ENCODE measurements at regions not wholly inside any gene's neighbourhood (a gene's known extent, or its start where the extent isn't known, plus 50 kb on each side); places are given as distances from the start of the nearest gene placed in this dataset.
"Not testable (repeated sequence)": the region's sequence is repeated elsewhere in the genome, so short reads cannot be mapped to it uniquely, and the experiment has no call there.

- intact Hi-C loops (cut with DNase I), result no loop called here
- DNase-seq (no peak), ATAC-seq (no peak)
These were observed 480.4 kb upstream of the ZNF608 start for GRCh38 chr5:125226825-125227224.

DNA sequence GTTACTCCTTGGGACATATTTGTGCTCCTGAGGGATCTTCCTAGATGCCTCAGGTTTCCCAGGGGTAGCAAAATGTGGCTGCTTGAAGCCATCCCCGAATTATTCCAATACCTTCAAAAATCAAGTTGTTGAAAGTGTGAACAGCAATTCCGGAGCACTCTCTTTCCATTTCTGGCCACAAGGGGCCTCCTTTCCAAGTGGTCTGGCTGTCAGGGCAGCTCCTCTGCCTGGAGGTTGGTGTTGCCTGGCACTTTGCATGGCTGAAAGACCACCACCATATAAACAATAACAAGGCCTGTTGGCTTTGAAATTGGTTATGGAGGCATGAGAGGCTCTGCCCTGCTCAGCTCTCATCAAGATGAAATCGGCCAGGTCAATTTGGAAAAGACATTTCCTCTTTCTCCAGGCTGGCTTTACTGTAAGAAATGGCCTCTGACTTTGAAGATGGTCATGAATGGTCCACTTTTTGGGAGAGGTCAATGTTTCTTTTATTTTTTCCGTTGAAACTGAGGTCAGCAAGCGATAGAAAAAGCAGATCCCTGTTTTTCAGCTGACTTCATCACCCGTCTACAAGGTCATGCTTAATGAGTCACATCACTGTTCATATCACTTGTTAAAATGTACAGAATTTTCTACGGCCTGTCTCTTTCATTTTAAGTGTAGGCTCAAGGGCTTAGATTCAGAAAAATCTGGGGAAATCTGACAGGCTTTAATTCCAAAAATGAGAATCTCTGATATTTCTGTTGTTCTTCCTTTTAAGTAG, 481.1 kb upstream of the ZNF608 start:
- ATAC-seq (no peak), DNase-seq (no peak)
- intact Hi-C loops (cut with DNase I), result no loop called here

DNA sequence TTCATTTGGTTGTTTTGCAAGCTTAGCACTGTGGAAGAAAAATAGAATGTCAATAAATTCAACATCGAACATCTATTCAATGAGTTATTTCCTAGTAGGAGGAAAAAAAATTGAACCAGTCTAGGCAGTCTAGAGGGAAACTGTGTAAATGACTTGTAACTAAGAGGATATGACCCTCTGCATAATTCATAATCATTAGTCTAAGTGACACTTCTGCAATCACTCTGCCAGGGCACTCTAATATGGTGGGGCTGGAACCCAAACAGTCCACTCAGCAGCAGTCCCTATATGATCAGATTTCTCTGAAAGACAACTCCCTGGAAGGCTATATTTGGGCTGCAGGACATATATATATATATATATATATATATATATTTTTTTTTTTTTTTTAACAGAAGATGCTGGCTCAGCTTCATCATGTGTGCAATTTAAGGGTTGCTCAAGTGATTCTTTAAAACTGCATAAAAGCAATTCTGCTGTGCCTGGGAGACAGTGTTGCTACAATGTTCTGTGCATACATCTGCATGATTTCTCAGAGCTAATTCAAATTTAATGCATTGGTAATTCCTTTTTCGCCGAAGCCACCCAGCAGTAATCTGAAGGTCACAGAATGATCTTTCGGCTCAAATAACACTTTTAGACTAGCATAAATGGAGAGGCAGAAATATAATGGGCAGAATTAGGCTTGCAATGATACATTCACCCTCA, 482.1 kb upstream of the ZNF608 start:
- intact Hi-C loops (cut with DNase I), result no loop called here

DNA sequence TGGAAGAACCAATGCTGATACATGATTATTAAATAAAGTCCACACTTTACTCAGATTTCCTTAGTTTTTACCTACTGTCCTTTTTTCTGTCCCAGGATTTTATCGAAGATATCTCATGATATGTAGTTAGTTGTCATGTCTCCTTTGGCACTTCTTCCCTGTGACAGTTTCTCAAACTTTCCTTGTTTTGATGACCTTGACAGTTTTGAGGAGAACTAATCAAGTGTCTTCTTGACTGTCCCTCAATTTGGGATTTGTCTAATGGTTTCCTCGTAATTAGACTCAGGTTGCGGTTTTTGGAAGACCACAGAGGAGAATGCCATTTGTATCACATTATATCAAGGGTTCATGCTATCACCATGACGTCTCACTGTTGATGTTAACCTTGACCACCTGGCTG, 483.1 kb upstream of the ZNF608 start:
- ATAC-seq (no peak), DNase-seq (no peak)

More for the DNA sequence above, 482.1 kb upstream of the ZNF608 start:
- ATAC-seq (no peak), DNase-seq (no peak)

GRCh38 chr5:125232779-125233230, 486.4 kb upstream of the ZNF608 start:
- intact Hi-C loops (cut with DNase I), result no loop called here
- DNase-seq (no peak), ATAC-seq (peak; percentile 12 to 65)

More for the DNA sequence above, 483.1 kb upstream of the ZNF608 start:
- intact Hi-C loops (cut with DNase I), result no loop called here

DNA sequence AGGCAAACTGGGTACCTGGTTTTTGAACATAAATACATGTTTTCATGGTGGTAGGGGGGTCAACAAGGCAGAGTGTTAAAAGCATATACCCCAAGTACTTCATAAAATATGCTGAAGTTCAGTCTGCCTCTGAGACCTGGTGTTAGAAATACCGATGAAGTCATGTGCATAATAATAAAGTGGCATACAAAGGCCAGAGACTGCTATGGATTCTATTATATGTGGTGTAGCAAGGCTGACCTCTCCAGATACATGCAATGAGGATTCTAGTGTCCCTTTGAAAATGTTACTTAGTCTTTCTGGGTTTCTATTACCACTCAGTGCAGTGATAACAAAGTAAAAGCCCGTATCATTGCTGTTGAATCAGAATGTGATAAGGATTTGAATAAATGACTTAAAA, 487.5 kb upstream of the ZNF608 start:
- ATAC-seq (no peak), DNase-seq (no peak)
- intact Hi-C loops (cut with DNase I), result no loop called here

- intact Hi-C loops (cut with DNase I), result no loop called here
- DNase-seq (no peak), ATAC-seq (peak in 1 of 2 donors; percentile 61)
These were observed 489.6 kb upstream of the ZNF608 start for GRCh38 chr5:125236007-125236406.

GRCh38 chr5:125236981-125237380, 490.5 kb upstream of the ZNF608 start:
- ATAC-seq (no peak), DNase-seq (no peak)
- intact Hi-C loops (cut with DNase I), result no loop called here

- DNase-seq (no peak), ATAC-seq (no peak)
- intact Hi-C loops (cut with DNase I), result no loop called here
These were observed 498.1 kb upstream of the ZNF608 start for GRCh38 chr5:125244531-125244930.

DNA sequence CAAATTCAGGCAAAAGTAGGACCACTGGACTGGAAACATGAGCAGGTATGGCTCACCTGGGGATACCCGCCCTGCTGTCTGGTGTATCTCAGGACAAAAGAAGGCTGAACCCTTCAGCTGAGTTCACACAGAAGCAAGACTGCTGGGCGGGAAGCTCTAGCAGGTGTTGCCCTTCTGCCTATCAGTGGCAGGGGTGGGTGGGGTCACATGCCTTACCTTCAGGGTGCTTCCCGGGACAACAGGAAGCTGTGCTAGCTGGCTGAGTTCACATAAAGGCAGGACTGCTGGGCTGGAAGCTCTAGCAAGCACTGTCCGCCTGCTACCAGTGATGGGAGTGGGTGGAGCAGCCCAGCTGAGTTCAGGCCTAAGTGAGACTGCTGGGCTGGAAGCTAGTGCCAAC, 498.8 kb upstream of the ZNF608 start:
- intact Hi-C loops (cut with DNase I), result no loop called here
- ATAC-seq (no peak), DNase-seq (no peak)

DNA sequence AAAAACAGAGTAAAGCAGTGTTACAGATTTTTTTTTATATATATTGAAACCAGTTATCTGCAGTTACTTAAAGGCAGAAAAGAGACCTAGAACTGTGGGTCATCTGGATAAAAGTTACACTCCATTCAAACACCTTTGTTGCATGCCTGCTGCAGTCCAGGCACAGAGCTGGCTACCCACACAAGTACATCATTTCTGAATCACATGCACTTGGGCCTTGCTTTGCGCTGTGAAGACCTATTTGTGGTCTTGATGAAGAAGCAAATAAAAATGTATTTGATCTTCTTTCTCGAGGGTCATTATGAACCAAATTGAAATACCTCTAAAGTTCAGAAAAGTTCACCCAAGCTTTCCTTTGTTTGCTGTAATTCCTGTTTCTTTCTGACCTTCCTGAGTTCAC, 503.0 kb upstream of the ZNF608 start:
- ATAC-seq, result no peak
- intact Hi-C loops (cut with DNase I), result no loop called here
- no peak for DNase-seq

DNA sequence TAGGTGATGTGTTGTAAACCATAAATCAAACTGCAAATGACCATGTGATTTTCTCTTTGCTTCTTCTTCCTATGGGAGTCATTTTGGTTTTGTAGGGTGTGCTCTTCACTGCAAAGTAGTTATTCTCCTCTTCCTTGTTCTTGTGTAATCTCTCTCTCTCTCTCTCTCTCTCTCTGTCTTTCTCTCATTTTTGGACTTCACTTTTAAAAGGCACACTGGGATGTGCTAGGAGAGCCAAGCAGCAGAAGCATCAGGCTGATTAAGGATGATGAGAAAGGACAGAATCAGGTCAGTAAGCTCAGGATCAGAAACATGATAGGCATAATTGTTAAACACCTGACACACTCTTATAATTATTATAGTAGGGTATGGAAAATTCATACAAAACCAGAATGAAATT, 505.3 kb upstream of the ZNF608 start:
- intact Hi-C loops (cut with DNase I), result no loop called here
- DNase-seq (no peak), ATAC-seq (no peak)

- intact Hi-C loops (cut with DNase I); DNase-seq; ATAC-seq: not testable (repeated sequence)
These were observed 507.2 kb upstream of the ZNF608 start for GRCh38 chr5:125253634-125254033.

GRCh38 chr5:125254267-125254666, 507.8 kb upstream of the ZNF608 start:
- ATAC-seq (no peak), DNase-seq (no peak)
- intact Hi-C loops (cut with DNase I), result no loop called here

DNA sequence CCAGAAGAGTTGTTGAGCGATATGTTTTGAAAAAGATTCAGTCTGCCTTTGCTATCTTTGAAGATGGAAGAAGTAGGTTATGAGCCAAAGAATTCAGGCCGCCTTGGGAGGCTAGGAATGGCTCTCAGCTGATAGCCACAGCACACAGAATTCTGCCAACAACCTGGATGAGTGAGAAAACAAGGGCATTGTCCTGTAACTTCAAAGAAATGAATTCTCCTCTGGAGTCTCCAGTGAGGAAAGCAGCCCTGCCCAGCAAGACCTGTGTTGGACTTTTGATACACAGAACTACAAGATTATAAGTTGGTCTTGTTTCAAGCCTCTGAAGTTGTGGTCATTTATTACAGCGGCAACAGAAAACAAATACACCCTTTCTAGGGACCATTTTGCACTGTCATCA, 509.9 kb upstream of the ZNF608 start:
- DNase-seq (no peak), ATAC-seq (no peak)
- intact Hi-C loops (cut with DNase I), result no loop called here

DNA sequence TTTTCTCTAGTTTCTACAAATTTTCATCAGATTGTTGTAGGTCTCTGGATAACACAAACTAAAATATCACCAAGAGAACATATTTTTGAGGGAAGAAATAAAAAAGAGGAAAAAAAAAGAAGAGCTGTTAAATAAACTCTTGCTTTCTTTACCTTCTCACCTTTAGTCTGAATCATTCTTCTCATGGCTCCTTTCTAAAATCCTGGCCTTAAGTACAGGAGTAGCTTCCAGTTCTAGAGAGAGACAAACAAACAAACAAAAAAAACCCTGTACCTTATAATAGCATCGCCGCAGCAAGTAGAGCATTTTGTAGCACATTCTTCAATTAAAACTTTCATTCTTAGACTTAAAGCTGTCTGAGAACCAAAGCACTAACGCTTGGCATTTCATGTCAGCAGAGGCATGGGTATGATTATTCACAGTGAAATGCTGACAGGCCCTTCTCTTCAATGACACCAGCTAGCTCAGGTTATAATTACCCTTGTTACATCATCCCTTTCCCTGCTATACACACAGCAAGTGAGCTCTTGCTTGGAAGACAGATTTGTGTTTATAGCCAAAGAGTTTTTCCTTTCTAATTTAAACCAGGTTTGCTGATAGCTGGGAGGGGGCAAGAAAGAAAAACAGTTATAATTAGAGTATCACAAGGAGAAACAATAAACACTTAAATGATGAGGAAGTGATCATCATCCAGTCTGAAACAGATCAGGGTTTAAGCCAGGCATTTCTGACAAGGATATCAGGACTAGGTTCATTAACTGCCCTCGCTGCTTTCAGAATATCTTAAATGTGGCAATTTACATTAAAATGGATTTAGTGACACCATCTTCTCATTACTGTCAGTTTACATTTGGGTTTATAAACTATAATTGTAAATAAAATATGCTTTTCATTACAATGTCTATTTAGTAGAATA, 510.9 kb upstream of the ZNF608 start:
- DNase-seq (no peak), ATAC-seq (peak; percentile 91 to 95)
- intact Hi-C loops (cut with DNase I), result no loop called here

DNA sequence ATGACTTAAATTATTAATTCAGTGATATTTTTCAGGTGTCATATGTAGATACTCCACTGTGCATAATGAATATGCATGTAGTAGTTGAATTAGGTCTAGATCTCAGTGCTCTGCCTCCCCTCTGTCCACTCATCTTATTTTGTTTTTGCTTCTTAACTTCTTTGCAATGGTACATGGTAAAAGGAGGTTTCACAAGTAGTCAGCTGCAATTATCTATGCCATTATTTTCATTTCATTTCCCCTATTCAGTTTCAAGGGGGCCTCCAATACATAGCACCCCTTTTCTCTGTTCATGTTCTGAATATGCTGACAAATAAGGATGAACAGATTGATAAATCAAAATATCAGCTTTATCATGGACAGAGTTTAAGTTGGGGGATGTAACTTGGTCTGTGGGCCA, 511.6 kb upstream of the ZNF608 start:
- no peak for DNase-seq
- intact Hi-C loops (cut with DNase I), result no loop called here
- ATAC-seq, result no peak

DNA sequence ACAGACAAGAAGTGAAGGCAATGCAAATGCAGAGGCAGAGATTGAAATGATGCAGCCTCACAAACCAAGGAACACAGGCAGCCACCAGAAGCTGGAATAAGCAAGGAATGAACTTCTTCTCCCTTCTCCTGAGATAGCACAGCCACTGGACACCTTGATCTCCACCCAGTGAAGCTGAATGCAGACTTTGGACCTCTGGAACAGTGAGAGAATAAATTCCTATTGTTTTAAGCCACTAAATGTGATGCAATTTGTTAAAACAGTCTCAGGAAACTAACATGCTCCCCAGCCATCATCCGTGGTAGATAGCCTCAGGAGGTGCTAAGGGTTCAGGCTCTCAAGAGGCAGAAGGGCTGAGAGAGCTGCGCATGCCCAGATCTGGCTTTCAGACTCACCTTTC, 512.2 kb upstream of the ZNF608 start:
- no peak for DNase-seq
- no peak for ATAC-seq
- intact Hi-C loops (cut with DNase I), result no loop called here

GRCh38 chr5:125261505-125262250, 515.2 kb upstream of the ZNF608 start:
- DNase-seq, result no peak
- intact Hi-C loops (cut with DNase I), result no loop called here
- no peak for ATAC-seq

Data from left cardiac atrium (tissue), 4 donors.